NCI-H146 treated with DMSO at 0.1 percent for 48 hours (cell line): ENCODE measurements at regions not wholly inside any gene's neighbourhood (a gene's known extent, or its start where the extent isn't known, plus 50 kb on each side); places are given as distances from the start of the nearest gene placed in this dataset.

Experiments used
- DNase-seq: peaks from one replicate; lab custom pipeline; 2025; ENCODE audit not compliant: unreplicated experiment; lab: John Stamatoyannopoulos, UW

- no peak for DNase-seq
These were observed 55.2 kb downstream of the TTC32 start for GRCh38 chr2:19846567-19846966.

- DNase-seq = no peak
These were observed 55.8 kb downstream of the TTC32 start for GRCh38 chr2:19846030-19846429.

- no peak for DNase-seq
These were observed 56.4 kb downstream of the TTC32 start for GRCh38 chr2:19845323-19845920.

- no peak for DNase-seq
These were observed 57.0 kb downstream of the TTC32 start for GRCh38 chr2:19844750-19845149.

- DNase-seq = no peak
These were observed 57.7 kb downstream of the TTC32 start for GRCh38 chr2:19843992-19844515.

- no peak for DNase-seq
These were observed 59.7 kb downstream of the TTC32 start for GRCh38 chr2:19841918-19842693.

GRCh38 chr2:19839438-19839837 is 62.3 kb downstream of the TTC32 start:
- no peak for DNase-seq

- no peak for DNase-seq
These were observed 63.2 kb downstream of the TTC32 start for GRCh38 chr2:19838616-19839015.

GRCh38 chr2:19837235-19837766 is 64.5 kb downstream of the TTC32 start:
- no peak for DNase-seq

- DNase-seq = no peak
These were observed 66.0 kb downstream of the TTC32 start for GRCh38 chr2:19835781-19836281.

- DNase-seq = no peak
These were observed 67.8 kb downstream of the TTC32 start for GRCh38 chr2:19833978-19834377.

GRCh38 chr2:19829672-19830071 is 72.1 kb downstream of the TTC32 start:
- DNase-seq = no peak

- DNase-seq = no peak
These were observed 74.9 kb downstream of the TTC32 start for GRCh38 chr2:19826874-19827273.

GRCh38 chr2:19823507-19823906 is 78.3 kb downstream of the TTC32 start:
- DNase-seq = no peak

GRCh38 chr2:19819097-19820065 is 82.4 kb downstream of the TTC32 start:
- DNase-seq = no peak

- DNase-seq = no peak
These were observed 83.2 kb downstream of the TTC32 start for GRCh38 chr2:19818543-19818942.

- DNase-seq = no peak
These were observed 83.7 kb downstream of the TTC32 start for GRCh38 chr2:19818039-19818438.

GRCh38 chr2:19815746-19816145 is 86.0 kb downstream of the TTC32 start:
- DNase-seq = no peak

- no peak for DNase-seq
These were observed 89.6 kb downstream of the TTC32 start for GRCh38 chr2:19812166-19812565.

GRCh38 chr2:19811186-19811585 is 90.6 kb downstream of the TTC32 start:
- DNase-seq = no peak

- no peak for DNase-seq
These were observed 91.1 kb downstream of the TTC32 start for GRCh38 chr2:19810637-19811036.
